CD1c-positive myeloid dendritic cell (primary cell): ENCODE measurements at regions not wholly inside any gene's neighbourhood (a gene's known extent, or its start where the extent isn't known, plus 50 kb on each side); places are given as distances from the start of the nearest gene placed in this dataset.
A peak's percentile ranks its signal among the peaks of the same experiment; 100 is the strongest.

Experiments used
- DNase-seq: peaks from one replicate; pipeline ENCODE4 v3.0.0-alpha.2; 2016; ENCODE audit errors: extremely low spot score

DNA sequence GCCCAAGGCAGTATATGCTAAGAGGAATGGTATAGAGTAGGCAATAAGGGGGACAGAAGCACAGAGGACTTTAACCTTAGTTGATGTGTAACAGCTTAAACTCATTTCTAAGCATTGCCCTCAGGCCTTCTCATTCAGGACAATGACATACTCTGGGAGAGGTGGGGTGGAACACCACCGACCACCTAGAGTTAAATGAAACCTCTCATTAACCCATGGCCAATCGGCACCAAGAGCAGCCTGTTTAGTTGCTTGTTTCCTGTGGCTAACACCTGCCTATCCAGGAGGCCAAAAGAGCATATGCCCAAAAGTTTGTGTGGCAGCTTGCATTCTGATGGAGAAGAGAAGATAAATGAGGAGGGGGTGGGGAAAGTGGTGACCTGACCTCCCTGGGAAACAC, 50.0 kb downstream of the PABIR2 start:
- no peak for DNase-seq

DNA sequence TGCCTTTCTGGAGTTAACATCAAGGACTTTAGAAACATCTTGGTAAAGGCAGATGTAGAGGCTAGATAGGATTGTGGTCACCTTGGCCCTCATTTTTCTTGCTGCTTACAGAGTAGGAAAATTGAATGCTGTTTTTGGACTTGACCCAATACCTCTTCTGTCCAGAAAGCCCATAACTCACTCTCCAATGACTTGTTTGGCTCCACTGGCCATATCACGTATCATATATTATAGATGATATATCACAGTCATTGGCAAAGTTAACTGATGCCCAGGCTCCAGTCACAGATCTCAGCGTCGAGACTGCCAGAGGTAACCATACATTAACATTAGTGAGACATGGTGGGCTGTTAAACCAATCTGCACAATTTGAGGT, 50.6 kb downstream of the PABIR2 start:
- no peak for DNase-seq

DNA sequence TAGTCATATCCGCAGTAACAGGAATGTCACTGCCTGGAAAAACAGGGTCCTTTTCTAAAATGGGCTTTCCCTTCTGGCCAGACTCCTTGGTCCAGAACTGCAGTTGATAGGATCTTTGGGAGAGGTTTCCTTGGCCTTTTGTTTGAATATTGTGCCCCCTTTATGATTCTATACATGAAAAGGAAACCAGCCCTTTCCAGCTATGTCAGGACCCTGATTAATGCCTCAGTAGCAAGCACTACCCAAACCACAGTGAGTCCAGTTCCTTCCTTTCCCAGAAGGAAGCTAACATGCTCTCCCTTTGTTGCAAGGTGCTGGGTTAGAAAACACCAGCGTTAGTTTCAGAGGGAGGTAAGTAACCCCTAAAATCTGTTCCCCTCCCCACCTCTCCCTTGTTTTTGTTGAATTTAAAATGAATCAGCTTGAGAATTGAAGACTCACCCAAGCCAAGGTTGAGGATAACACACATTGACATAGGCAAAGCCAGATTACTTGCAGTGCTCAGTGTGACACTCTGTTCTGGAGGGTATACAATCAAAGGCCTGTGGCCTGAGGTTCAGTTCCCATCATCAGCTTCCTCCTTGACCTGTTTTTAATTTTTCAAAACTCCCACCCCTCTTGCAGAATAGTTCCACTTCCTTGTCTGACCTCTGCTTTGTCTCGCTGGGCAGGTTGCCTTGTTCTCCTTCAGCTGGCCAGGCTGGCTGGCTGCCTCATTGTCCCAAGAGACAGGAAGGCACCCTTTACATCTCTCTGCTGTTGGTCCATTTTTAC, 51.2 kb downstream of the PABIR2 start:
- peak; percentile 61 for DNase-seq

DNA sequence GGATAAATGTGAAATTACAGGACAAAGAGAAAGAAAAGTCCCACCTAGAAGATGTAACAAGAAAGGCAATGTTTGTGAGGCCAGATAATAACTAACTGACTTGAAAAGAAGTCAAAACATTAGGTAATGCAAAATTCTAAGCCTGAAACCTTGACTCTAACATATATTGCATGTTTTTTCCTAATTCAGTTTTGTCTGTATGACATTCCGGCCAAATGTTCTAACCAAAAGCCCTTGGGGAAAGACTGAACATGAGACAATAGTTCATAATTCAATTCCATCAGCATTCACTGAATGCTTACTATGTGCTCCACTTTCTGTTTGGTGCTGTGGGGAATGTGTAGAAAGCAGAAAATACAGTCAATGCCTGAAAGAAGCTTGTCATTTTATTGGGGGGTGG, 53.9 kb downstream of the PABIR2 start:
- DNase-seq = no peak

DNA sequence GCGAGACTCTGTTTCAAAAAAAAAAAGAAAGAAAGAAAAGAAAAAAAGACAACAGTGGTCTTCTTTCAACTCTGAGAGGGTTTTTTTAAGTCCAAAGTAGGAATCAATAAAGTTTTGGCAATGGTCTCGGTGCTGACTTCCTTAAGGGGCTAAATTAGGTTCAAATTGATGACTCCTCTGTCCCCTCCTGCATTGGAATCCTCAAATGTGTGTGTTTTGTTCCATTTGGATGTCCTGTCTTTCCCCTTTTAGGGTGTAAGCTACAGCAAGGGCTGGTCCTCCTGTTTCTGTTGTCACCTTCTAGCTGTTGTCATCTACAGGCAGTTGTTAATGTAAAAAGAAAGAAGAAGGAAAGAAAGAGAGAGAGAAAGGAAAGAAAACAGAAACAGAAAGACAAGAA, 54.4 kb downstream of the PABIR2 start:
- no peak for DNase-seq

DNA sequence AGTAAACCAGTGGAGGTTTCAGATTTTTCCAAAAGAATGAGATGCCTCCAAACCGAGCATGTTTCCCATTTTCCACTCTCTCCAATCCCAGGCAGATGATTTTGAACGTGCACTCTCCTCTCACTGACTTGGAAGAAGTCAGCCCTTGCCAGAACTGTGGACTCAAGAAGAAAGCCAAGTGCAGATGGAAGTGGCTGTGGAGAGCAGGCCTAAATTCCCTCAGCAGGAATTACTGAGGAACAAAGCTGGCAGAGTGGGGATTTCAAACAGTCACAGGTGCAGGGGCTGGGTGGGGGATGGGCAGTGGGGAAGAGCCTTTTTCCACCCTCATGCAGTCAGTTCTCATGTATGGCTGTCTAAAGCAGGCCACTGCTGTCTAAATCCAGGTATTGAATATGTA, 55.3 kb downstream of the PABIR2 start:
- no peak for DNase-seq

DNA sequence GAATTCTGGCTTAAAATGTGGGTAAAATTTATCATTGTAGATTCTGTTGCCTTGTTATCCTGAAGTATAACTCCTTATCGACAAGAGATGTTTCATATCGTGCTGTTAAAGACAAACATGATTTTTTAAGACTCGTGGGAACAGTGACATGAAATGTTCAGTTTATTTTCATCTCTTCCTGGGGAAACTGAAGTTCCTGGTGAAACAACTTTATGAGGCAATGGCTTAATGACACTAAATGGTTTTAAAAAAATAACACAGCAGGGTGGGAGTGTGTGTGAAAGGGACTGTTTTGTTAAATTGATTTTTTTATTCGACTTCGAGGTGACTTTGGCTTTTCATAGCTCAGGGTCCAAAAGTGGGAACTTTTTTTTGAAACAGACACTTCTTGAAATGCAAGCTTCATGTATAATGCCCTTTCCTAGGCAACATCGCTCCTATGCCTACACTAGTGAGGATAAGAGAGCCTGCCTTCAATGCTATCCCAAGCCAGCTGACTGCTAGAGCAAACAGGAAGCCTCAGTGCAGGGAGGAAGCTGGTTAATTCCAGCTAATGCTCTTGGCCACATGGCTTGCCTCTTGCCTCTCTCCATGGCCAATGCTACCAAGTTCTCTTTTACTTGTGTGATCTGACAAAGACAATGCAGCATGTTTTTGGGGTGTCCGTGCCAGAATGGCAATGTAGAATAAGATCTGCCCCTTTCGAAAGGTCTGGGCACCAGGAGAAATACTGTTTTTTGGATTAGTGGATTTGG, 57.8 kb downstream of the PABIR2 start:
- no peak for DNase-seq

DNA sequence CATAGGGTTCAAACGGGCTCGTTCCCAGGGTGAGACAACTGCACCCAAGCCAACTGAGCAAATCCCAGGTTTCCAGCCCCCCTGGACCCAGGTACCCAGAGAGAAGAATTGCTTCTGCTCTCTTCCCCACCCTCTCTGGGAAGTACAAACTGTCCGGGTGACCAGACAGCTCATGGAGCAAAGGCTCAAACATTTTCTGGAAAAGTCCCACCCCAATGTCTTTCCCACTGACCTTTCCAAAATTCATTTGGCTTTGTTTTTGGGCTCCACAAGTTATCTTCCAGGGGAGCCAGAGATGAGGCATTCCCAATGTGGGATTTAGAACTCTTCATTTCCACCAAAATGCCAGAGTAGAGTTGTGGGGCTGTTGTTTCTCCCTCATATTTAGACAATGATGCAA, 58.6 kb downstream of the PABIR2 start:
- no peak for DNase-seq

DNA sequence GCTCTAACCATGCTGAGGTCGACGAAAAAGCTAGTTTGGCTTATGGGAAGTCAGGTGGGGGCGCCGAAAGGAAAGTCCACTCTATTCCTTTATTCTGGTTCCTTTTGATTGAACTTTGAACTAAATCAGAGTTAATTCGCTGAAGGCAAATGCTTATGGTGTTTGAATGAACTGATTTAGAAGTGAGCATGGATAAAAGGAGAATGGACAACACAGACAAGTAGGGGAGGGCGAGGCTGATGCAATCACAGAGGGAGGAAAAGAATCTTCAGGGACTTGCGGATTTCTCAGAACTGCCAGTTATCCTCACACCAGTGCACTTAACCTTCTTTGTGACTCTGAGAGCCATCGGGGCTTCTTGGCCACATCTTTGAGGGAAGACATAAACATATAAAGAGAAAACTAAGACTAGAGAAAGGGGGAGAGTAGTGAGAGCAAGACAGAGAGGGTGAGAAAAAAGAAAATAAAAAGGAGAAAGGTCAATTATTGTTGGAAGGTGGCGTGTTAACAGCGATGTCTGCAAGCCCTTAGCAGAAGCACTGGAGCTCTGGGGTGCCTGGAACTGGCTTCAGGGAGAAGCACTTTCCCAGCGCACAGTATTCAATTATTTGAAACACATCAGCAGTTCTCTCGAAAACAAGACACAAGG, 59.2 kb downstream of the PABIR2 start:
- DNase-seq = no peak

DNA sequence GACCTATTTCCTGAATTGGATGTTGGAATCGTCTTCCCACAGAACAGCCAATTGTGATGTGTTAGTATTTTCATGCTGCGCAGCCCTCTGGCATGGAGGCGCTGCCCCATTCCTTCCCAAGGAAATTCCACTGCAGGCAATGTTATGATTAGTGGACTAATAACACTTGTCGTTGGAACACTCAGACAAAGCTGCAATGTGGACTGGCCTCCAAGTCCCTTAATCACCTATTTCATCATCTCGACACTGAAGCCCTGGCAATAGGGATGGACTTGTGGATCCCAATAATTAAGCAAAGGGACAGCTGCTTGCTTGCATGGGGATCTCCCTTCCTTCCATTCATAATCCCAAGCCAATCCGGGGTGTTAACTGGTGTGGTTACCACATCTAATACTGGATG, 59.9 kb downstream of the PABIR2 start:
- no peak for DNase-seq

DNA sequence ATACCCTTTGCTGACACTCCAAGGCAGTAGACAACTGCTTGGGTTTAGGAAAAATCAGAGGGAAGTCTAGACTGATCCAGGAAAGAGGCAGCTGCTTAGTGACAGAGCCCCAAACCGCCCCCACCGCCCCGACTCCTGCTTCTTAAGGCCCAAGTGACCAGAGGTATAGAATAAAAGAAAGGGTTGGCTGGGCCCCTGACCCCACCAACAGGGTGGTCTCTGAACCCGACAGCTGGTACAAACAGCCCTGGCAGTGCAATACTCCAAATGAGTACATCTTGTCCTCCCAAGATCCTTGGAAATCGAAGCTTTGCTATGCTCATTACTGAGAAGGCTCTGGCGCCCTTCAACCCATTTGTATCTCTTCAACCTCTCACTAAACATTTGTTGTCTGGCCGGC, 60.6 kb downstream of the PABIR2 start:
- DNase-seq = no peak

DNA sequence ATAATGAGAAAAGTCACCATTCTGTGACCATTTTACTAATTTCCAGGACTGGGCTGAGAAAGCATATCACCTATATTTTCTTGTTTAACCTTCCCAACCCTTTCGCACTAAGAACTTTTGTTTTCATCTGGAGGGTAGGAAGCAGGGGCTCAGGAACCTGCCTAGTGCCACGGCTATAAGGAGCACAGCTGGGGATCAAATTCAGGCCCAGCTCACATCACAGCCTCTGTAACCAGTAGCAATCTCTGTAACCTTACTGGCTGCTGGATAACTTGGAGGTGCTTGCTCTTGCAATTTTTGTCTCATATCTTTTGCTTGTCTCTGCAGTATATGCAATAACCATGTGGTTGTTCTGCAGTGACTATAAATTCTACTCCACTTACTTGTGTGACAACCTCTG, 62.0 kb downstream of the PABIR2 start:
- no peak for DNase-seq

DNA sequence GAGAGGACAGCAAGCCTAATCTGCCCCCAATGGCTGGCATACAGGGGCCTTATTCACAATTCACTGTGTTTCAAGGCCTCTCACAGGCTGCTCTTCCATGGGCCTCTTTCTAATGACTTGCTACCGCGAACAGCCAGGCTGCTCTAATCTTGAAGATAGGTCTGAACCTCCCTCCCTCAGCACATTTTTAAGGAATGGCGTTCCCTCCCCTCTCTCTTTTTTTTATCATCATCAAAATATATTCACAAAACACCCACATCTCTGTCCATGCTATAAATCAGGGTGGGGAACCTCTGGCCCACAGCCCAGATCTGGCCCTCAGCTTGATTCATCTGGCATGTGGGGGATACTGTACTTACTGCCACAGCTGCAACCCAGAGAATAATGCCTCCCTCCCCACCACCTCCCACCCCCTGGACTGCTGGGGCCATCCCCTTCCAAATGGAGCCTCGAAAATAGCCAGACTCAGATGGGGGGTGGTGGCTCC, 62.5 kb downstream of the PABIR2 start:
- no peak for DNase-seq

DNA sequence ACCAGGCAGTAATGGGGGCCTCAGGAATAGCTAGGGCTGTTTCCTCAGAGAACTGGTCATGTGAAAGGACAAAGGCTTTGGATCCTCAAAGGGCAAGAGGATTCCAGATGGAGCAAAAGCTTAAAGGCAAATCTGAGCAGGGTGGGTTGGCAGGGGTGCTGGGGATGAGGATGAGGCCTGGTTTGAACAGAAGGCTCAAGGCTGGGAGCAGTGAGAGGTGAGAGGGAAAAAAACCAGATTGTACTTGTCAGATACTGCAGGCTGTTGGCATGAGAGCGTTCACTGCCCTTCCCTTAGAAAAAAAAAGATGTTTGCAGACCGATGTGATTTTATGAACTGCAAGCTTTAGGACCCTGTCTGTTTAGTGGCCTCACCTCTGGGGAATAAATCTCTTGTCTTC, 63.4 kb downstream of the PABIR2 start:
- DNase-seq = no peak

DNA sequence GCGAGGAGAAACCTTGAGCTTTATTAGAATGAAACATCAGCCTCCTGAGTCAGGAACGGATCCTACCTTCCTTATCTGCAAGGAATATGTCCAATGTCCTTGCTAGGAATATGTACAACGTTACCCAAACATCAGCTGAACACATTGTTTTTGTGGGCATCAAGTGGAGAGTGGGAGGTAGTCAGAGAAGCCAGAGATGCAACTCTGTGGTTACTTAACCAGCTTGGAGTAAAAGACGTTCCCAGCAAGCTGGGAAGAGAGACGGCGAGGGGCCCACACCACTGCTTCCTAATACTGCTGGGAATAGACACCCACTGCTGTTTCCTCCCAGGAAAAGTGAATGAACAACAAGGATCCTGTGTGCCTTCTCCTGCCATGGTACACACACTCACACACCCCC, 64.3 kb downstream of the PABIR2 start:
- no peak for DNase-seq

DNA sequence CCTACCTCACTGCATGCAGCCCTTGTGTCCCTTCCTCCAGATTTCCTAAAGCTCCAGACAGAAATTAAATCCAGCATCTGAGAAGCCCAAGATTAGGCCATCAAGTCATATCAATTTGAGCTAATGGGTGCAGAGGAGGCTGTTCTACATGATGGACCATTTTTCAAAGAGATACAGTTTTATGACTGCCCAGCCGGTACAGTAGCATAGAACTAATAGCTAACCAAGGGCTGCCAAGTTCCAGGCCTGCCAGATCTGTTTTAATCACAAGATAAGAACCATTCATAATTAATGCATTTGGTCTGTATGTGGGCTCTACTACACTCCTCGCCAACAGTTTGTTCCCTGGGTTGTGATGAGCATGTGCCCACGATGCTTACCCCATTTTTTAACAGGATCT, 64.9 kb downstream of the PABIR2 start:
- DNase-seq = no peak

DNA sequence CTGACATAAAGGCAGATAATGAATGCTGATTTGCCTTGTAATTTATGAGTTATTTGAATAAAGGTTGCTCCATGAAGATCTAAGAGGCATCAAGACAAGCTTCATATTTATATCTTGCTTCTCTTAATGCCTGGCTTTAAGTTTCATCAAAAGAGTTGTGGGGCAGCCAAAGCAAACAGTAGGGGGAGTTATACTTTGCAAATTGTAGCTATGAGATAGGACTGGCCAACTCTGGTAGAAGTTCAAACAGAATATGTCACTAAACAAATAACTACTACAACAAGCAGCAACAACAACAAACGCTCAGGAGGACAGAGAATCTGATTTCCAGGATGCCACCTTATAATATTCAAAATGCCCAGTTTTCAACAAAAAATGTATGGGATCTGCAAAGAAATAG, 69.1 kb upstream of the PLAC1 start:
- no peak for DNase-seq

DNA sequence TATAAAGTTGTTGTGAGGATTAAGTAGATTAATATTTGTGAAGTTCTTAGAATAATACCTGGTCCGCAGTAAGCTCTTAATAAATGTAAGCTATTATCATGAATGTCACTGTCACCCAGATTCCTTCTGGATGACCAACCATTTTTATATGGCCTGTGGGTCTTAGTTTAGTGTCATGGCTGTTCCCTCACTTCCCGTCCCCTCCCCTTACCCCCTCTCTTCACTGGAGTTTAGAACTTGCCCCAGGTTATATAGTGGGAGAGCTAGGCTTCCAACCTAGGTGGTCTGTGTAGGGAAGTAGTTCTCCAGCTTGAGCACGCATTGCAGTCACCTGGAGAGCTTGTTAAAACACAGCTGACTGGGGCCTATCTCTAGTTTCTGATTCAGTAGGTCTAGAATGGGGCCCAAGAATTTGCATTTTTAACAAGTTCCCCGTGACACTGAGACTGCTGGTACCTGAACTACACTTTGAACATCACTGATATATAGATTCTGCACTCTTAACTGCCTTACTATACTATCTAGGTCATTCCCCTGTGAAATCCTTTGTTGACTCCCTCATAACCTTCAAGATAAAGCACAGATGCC, 66.9 kb upstream of the PLAC1 start:
- DNase-seq = no peak

DNA sequence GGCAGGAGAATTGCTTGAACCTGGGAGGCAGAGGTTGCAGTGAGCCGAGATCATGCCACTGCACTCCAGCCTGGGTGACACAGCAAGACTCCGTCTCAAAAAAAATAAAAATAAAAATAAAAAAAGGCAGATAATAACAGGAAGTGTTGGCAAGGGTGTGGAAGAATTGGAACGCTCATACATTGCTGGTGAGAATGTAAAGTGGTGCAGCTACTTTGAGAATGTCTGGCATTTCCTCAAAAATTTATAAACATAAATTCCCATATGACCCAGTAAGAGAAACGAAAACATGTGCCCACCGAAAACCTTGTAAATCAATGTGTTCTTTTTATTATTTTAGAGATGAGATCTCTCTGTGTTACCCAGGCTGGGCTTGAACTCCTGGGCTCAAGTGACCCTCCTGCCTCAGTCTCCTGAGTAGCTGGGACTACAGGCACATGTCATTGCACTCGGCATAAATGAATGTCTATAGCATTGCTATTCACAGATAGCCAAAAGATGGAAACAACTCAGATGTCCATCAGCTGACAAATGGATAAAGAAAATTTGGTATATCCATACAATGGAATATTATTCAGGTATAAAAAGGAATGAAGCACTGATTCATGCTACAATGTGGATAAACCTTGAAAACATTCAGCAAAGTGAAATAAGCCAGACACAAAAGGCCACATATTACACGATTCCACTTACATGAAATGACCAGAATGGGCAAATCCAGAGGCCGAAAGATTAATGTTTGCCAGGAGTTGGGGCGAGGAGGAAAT, 63.7 kb upstream of the PLAC1 start:
- DNase-seq = no peak

DNA sequence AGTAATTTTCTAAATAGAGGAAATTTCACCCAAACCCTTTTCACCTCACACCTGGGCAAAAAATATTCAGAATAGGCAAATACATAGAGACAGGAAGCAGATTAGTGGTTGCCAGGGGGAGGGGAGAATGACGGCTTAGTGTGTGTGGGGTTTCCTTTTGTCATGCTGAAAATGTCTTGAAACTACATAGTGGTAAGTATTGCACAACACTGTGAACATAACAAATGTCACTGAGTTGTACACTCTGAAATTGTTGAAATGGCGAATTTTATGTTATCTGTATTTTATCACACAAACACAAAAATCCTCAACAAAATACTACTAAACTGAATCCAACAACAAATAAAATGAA, 60.7 kb upstream of the PLAC1 start:
- DNase-seq = no peak

DNA sequence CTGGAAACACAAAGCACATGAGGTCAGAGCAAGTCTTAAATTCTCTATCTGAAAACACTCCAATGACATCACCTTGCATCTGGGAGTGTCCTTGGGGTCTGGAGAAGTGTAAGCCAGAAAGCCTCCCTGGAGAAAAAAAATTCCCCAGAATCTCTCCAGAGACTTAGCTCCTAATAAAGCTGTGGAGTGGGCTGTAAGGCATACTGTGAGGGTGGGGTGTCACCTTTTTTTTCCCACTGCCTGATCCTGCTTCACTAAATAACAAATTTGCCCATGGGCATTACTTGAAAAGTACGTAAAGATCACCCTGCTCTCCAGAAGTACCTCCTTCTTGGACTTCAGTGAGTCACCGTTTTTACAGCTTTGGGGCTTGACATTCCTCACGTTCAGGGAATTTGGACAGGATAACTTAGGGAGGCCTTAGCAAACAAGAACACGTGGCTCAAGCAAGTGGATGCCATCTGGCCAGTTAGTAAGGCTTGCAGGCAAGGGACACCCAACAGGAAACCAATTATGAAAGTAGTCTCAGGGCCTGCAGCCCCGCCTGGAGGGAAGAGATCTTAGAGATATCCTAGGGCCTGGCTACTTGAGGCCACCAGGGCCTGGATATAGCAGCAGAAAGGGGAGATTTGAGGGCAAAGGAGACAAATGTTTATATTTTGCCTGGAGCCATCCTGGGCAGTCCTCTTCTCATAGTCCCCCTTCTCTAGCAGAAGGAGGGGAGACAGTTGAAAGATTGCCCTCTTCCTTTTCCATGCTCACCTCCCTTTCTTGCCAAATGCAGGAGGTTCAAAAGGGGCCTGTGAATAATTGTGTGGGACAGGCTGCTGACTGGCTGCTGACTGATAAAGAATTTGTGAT, 60.1 kb upstream of the PLAC1 start:
- DNase-seq = no peak
